ENCODE measurements at regions not wholly inside any gene's neighbourhood (a gene's known extent, or its start where the extent isn't known, plus 50 kb on each side); places are given as distances from the start of the nearest gene placed in this dataset.
"Not testable (repeated sequence)": the region's sequence is repeated elsewhere in the genome, so short reads cannot be mapped to it uniquely, and the experiment has no call there.

DNA sequence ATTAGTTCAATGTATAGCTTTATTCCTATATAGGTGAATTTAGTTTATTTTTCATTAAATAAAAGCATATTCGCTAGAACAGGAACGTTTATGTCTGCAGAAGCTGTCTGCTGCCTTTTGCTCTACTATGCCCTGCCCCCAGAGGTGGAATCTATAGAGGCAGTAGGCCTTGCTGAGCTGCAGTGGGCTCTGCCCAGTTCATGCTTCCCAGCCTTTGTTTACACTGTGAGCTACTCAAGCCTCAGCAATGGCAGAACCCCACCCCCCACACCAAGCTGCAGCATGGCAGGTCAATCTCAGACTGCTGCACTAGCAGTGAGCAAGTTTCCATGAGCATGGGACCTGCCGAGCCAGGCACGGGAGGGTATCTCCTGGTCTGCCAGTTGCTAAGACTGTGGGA, 473.3 kb upstream of the CCNG1 start:
- not testable (repeated sequence) for TF ChIP-seq STAT6 (CRISPR knock-in tag; conservative IDR thresholded peaks at IDR 0.05; ENCODE audit: low read depth); ZNF219 (CRISPR knock-in tag; IDR thresholded peaks at IDR 0.05; ENCODE audit: borderline replicate concordance); CBFB (CRISPR knock-in tag; IDR thresholded peaks at IDR 0.05; ENCODE audit: low read depth); MAX (CRISPR knock-in tag; IDR thresholded peaks at IDR 0.05); ZBTB21 (CRISPR knock-in tag; IDR thresholded peaks at IDR 0.05; ENCODE audit: borderline replicate concordance); E2F1 (CRISPR knock-in tag; IDR thresholded peaks at IDR 0.05); KAT7 (CRISPR knock-in tag; IDR thresholded peaks at IDR 0.05; ENCODE audit: borderline replicate concordance); EMX1 (CRISPR knock-in tag; IDR thresholded peaks at IDR 0.05); JUN (CRISPR knock-in tag; IDR thresholded peaks at IDR 0.05); ESRRA (CRISPR knock-in tag; IDR thresholded peaks at IDR 0.05; ENCODE audit: borderline replicate concordance); RELA (CRISPR knock-in tag; IDR thresholded peaks at IDR 0.05; ENCODE audit: borderline replicate concordance)
- TF ChIP-seq, protein P1, sequence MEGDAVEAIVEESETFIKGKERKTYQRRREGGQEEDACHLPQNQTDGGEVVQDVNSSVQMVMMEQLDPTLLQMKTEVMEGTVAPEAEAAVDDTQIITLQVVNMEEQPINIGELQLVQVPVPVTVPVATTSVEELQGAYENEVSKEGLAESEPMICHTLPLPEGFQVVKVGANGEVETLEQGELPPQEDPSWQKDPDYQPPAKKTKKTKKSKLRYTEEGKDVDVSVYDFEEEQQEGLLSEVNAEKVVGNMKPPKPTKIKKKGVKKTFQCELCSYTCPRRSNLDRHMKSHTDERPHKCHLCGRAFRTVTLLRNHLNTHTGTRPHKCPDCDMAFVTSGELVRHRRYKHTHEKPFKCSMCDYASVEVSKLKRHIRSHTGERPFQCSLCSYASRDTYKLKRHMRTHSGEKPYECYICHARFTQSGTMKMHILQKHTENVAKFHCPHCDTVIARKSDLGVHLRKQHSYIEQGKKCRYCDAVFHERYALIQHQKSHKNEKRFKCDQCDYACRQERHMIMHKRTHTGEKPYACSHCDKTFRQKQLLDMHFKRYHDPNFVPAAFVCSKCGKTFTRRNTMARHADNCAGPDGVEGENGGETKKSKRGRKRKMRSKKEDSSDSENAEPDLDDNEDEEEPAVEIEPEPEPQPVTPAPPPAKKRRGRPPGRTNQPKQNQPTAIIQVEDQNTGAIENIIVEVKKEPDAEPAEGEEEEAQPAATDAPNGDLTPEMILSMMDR (IDR thresholded peaks at IDR 0.05) = not testable (repeated sequence)
- TF ChIP-seq, protein P2, sequence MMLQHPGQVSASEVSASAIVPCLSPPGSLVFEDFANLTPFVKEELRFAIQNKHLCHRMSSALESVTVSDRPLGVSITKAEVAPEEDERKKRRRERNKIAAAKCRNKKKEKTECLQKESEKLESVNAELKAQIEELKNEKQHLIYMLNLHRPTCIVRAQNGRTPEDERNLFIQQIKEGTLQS (CRISPR knock-in tag; conservative IDR thresholded peaks at IDR 0.05) = not testable (repeated sequence)

Data from WTC11 (cell line).